ENCODE measurements at regions not wholly inside any gene's neighbourhood (a gene's known extent, or its start where the extent isn't known, plus 50 kb on each side); places are given as distances from the start of the nearest gene placed in this dataset.

DNA sequence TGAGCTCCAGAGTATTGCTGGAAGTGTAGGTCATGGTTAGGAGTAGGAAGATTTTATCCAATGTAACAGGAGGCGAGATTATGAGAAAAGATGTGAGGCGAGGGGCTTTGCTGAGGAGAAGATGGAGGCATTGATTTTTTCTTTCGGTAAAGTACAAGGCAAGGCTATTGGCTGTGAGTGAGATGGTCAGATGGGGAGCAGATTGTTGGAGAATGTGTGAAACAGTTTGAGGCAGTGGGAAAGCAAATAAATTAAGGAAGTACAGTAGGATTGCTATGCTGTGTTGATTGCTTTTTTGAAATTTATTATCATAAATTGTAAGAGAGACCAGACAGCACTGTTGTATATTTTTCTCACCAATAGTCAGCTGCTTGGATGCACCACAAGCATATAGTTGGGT lies 173.3 kb downstream of the KCNE4 start:
- Mint-ChIP-seq H3K36me3 (no peaks in the 10 kb centered on the region), H3K4me1 (peaks cover 17% of the 10 kb centered on the region), H3K27me3 (ENCODE audit: low read depth) (no peaks in the 10 kb centered on the region), H3K9me3 (peaks cover 4% of the 10 kb centered on the region; the same call in 1 of the 2 replicates), H3K27ac (no peak overlapping the region), H3K4me3 (no peak overlapping the region)
- ChIA-PET CTCF (no interaction called here), POLR2A (no interaction called here)
- no peak for TF ChIP-seq ZNF671 (CRISPR knock-in tag; IDR thresholded peaks at IDR 0.05)
- ATAC-seq (no peak), DNase-seq (ENCODE audit: low spot score) (no peak)

DNA sequence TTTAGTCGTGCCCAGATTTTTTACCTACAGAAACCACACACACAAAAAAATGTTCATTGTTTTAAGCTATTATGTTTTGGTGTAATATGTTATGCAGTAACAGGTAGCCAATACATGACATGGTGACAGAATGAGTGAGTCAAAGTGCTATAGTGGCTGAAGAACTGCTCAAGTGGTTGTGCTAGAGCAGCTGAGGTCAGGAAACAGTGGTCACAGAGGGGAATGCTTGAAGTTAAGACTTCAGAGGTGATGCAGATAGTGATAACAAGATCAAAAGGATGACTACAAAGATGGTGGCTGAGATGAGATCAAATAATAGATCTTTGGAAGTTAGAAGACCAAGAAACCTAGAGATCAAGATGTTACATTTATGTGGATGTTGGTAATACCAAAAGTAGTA lies 174.3 kb downstream of the KCNE4 start:
- H3K4me3 Mint-ChIP-seq, result no peak overlapping the region
- peaks cover 4% of the 10 kb centered on the region; the same call in 1 of the 2 replicates for H3K9me3 Mint-ChIP-seq
- H3K27me3 Mint-ChIP-seq (ENCODE audit: low read depth), result no peaks in the 10 kb centered on the region
- POLR2A ChIA-PET, result no interaction called here
- TF ChIP-seq, protein P1, sequence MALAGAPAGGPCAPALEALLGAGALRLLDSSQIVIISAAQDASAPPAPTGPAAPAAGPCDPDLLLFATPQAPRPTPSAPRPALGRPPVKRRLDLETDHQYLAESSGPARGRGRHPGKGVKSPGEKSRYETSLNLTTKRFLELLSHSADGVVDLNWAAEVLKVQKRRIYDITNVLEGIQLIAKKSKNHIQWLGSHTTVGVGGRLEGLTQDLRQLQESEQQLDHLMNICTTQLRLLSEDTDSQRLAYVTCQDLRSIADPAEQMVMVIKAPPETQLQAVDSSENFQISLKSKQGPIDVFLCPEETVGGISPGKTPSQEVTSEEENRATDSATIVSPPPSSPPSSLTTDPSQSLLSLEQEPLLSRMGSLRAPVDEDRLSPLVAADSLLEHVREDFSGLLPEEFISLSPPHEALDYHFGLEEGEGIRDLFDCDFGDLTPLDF (CRISPR knock-in tag; IDR thresholded peaks at IDR 0.05), result no peak
- TF ChIP-seq GRHL2 (CRISPR knock-in tag; IDR thresholded peaks at IDR 0.05; ENCODE audit: insufficient replicate concordance, severe bottlenecking) (no peak), ZBTB21 (CRISPR knock-in tag; IDR thresholded peaks at IDR 0.05; ENCODE audit: borderline replicate concordance) (no peak), ZNF121 (CRISPR knock-in tag; IDR thresholded peaks at IDR 0.05) (no peak), CREB1 (CRISPR knock-in tag; IDR thresholded peaks at IDR 0.05) (no peak), TEAD1 (CRISPR knock-in tag; IDR thresholded peaks at IDR 0.05) (no peak)
- TF ChIP-seq, protein P2, sequence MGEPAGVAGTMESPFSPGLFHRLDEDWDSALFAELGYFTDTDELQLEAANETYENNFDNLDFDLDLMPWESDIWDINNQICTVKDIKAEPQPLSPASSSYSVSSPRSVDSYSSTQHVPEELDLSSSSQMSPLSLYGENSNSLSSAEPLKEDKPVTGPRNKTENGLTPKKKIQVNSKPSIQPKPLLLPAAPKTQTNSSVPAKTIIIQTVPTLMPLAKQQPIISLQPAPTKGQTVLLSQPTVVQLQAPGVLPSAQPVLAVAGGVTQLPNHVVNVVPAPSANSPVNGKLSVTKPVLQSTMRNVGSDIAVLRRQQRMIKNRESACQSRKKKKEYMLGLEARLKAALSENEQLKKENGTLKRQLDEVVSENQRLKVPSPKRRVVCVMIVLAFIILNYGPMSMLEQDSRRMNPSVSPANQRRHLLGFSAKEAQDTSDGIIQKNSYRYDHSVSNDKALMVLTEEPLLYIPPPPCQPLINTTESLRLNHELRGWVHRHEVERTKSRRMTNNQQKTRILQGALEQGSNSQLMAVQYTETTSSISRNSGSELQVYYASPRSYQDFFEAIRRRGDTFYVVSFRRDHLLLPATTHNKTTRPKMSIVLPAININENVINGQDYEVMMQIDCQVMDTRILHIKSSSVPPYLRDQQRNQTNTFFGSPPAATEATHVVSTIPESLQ (CRISPR knock-in tag; IDR thresholded peaks at IDR 0.05), result no peak
- no peaks in the 10 kb centered on the region for H3K36me3 Mint-ChIP-seq
- DNase-seq (ENCODE audit: low spot score), result no peak
- no peak overlapping the region for H3K27ac Mint-ChIP-seq
- CTCF ChIA-PET, result no interaction called here
- peaks cover 7% of the 10 kb centered on the region for H3K4me1 Mint-ChIP-seq
- no peak for ATAC-seq

DNA sequence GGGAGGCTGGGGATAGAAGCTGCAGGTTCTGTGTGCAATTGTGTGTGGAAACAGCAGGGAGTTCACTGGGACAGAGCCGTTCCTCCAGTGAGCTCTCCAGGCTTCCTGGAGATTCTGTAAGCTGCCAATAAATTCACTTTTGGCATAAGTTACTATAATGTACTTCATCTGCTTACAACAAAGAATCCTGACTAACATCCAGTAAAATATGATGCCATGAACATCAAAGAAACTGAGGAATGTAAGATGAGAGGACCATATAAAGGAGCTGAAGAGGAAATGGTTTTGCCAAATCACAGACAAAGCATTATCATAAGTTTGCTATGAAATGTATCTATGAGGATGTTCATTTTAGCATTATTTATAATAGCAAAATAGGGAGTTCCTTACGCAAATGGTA lies 175.3 kb downstream of the KCNE4 start:
- CTCF ChIA-PET, result interaction anchor here (0.7 kb wide), 1 partner anchor 261 kb away, joined by 3 read pairs; no protein-coding TSS in a partner anchor
- H3K27me3 Mint-ChIP-seq (ENCODE audit: low read depth), result no peaks in the 10 kb centered on the region
- POLR2A ChIA-PET, result no interaction called here
- H3K9me3 Mint-ChIP-seq, result 0 out of 2 replicates have a peak, but pooled peaks cover 4% of the 10 kb centered on the region
- no peak for DNase-seq (ENCODE audit: low spot score)
- no peak for TF ChIP-seq ZBTB21 (CRISPR knock-in tag; IDR thresholded peaks at IDR 0.05; ENCODE audit: borderline replicate concordance)
- no peak overlapping the region for H3K4me3 Mint-ChIP-seq
- H3K36me3 Mint-ChIP-seq, result no peaks in the 10 kb centered on the region
- ATAC-seq, result no peak
- no peak overlapping the region for H3K27ac Mint-ChIP-seq
- H3K4me1 Mint-ChIP-seq, result peaks cover 4% of the 10 kb centered on the region

DNA sequence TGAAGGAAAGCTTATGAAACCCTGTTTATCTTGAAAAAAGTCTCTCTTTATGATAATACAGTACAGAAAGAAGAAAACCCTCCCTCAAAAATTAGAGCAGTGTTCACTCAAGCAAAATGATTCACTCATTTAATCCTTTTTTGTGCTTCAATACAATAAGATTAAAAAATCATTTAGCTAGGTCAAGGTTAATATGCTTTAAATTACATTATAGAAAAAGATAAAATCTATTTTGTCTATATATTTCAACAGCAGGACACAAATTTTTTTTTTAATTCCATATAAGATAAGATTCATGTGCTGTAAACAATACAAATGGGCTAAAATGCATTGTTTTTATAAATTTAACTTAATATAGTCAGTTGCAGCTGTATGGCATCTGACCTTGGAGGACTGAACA lies 176.9 kb downstream of the KCNE4 start:
- H3K4me3 Mint-ChIP-seq, result no peak overlapping the region
- peaks cover 4% of the 10 kb centered on the region for H3K4me1 Mint-ChIP-seq
- CTCF ChIA-PET, result interaction anchor here (0.8 kb wide), 1 partner anchor 10 kb away, joined by 3 read pairs; no protein-coding TSS in a partner anchor

More for the DNA sequence above, 176.9 kb downstream of the KCNE4 start:
- POLR2A ChIA-PET, result interaction anchor here (0.5 kb wide), 1 partner anchor 43 kb away, joined by 3 read pairs; no protein-coding TSS in a partner anchor
- Mint-ChIP-seq H3K27me3 (ENCODE audit: low read depth) (no peaks in the 10 kb centered on the region), H3K9me3 (0 out of 2 replicates have a peak, but pooled peaks cover 4% of the 10 kb centered on the region), H3K27ac (no peak overlapping the region), H3K36me3 (no peaks in the 10 kb centered on the region)
- DNase-seq (ENCODE audit: low spot score) (no peak), ATAC-seq (no peak)
- TF ChIP-seq, protein P1 (CRISPR knock-in tag; IDR thresholded peaks at IDR 0.05), result no peak
- TF ChIP-seq RORB (CRISPR knock-in tag; IDR thresholded peaks at IDR 0.05) (no peak), EMX1 (CRISPR knock-in tag; IDR thresholded peaks at IDR 0.05) (no peak), CREB1 (CRISPR knock-in tag; IDR thresholded peaks at IDR 0.05) (no peak), PRRX2 (CRISPR knock-in tag; IDR thresholded peaks at IDR 0.05) (no peak), TP53 (CRISPR knock-in tag; IDR thresholded peaks at IDR 0.05) (no peak), NFYB (CRISPR knock-in tag; conservative IDR thresholded peaks at IDR 0.05; ENCODE audit: low read depth) (no peak), SOX15 (CRISPR knock-in tag; IDR thresholded peaks at IDR 0.05) (no peak), NR2C2 (CRISPR knock-in tag; IDR thresholded peaks at IDR 0.05) (no peak), TEAD4 (CRISPR knock-in tag; IDR thresholded peaks at IDR 0.05) (no peak)
- TF ChIP-seq, protein P3, sequence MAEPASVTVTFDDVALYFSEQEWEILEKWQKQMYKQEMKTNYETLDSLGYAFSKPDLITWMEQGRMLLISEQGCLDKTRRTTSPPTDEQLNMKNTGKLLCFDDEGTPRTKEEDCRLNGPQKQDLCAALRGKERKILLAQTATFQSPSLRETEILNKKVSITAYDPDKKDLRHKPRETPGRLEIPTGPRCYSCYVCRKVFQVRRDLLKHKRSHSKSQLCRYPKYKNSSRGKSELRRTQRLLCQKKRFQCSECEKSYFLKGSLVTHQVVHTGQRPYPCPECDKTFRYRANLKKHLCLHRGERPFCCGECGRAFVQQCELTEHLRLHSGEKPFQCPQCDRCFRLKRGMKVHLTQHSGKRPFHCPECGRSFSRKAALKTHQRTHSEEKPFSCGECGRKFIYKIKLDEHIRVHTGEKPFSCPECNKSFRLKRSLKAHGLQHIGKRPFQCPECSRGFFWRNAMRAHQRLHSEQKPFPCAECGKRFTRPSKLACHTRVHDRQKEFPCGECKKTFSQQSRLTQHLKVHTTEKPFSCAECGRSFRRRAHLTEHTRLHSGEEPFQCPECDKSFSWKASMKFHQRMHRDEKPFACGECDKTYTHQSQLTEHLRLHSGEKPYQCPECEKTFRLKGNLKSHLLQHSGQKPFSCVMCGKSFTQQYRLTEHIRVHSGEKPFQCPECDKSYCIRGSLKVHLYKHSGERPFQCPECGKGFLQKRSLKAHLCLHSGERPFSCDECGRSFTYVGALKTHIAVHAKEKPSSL (CRISPR knock-in tag; conservative IDR thresholded peaks at IDR 0.05), result no peak
- TF ChIP-seq, protein P4, sequence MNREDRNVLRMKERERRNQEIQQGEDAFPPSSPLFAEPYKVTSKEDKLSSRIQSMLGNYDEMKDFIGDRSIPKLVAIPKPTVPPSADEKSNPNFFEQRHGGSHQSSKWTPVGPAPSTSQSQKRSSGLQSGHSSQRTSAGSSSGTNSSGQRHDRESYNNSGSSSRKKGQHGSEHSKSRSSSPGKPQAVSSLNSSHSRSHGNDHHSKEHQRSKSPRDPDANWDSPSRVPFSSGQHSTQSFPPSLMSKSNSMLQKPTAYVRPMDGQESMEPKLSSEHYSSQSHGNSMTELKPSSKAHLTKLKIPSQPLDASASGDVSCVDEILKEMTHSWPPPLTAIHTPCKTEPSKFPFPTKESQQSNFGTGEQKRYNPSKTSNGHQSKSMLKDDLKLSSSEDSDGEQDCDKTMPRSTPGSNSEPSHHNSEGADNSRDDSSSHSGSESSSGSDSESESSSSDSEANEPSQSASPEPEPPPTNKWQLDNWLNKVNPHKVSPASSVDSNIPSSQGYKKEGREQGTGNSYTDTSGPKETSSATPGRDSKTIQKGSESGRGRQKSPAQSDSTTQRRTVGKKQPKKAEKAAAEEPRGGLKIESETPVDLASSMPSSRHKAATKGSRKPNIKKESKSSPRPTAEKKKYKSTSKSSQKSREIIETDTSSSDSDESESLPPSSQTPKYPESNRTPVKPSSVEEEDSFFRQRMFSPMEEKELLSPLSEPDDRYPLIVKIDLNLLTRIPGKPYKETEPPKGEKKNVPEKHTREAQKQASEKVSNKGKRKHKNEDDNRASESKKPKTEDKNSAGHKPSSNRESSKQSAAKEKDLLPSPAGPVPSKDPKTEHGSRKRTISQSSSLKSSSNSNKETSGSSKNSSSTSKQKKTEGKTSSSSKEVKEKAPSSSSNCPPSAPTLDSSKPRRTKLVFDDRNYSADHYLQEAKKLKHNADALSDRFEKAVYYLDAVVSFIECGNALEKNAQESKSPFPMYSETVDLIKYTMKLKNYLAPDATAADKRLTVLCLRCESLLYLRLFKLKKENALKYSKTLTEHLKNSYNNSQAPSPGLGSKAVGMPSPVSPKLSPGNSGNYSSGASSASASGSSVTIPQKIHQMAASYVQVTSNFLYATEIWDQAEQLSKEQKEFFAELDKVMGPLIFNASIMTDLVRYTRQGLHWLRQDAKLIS (CRISPR knock-in tag; IDR thresholded peaks at IDR 0.05; ENCODE audit: borderline replicate concordance), result no peak
